PC-3 (cell line): ENCODE measurements at regions not wholly inside any gene's neighbourhood (a gene's known extent, or its start where the extent isn't known, plus 50 kb on each side); places are given as distances from the start of the nearest gene placed in this dataset.
A peak's percentile ranks its signal among the peaks of the same experiment; 100 is the strongest.

ENCODE experiments used
- ATAC-seq: fragments of 200-7000 bp; cut with Tn5 transposase; 2 replicates; pipeline ENCODE4 v1.9.1; 2020; ENCODE audit warnings: mild to moderate bottlenecking, moderate library complexity
- BruUV-seq: library from RNA; stranded (reverse); fragments of 400-500 nt; replicated peaks from 2 replicates; lab custom pipeline; 2021; lab: Mats Ljungman, UMichigan
- CTCF ChIA-PET: fragments of 300-600 bp; sonication (Branson Sonifier 250); formaldehyde crosslinking; loops from one replicate; lab custom pipeline; 2022; ENCODE audit warnings: antibody characterized with exemption; lab: Charles Lee
- POLR2A ChIA-PET: fragments of 300-600 bp; sonication (Branson Sonifier 250); formaldehyde crosslinking; loops from one replicate; lab custom pipeline; 2022; ENCODE audit warnings: antibody characterized with exemption; ENCODE audit not compliant: unreplicated experiment; lab: Charles Lee
- DNase-seq: peaks from one replicate; pipeline ENCODE4 v3.0.0-alpha.2; 2015
- H2AFZ ChIP-seq: fragments of 300-600 bp; sonication (generic); 2 replicates; pipeline ENCODE4 v1.6.0; 2016; ENCODE audit warnings: antibody characterized with exemption, low read length
- H3F3A ChIP-seq: fragments of 300-600 bp; sonication (generic); one replicate; pipeline ENCODE4 v1.6.0; 2017; ENCODE audit warnings: antibody characterized with exemption, low read length, control low read depth, mild to moderate bottlenecking; ENCODE audit not compliant: unreplicated experiment
- H3K27ac ChIP-seq: fragments of 300-600 bp; sonication (generic); 2 replicates; pipeline ENCODE4 v1.5.1; 2016; ENCODE audit warnings: mild to moderate bottlenecking, low read length
- H3K27me3 ChIP-seq: fragments of 300-600 bp; sonication (generic); 2 replicates; pipeline ENCODE4 v1.6.1; 2016; ENCODE audit warnings: low read length, mixed read lengths
- H3K36me3 ChIP-seq: fragments of 300-600 bp; sonication (generic); 2 replicates; pipeline ENCODE4 v1.6.1; 2016; ENCODE audit warnings: low read depth, mixed run types, low read length, mixed read lengths
- H3K4me1 ChIP-seq: fragments of 300-600 bp; sonication (generic); 2 replicates; pipeline ENCODE4 v1.5.1; 2016; ENCODE audit warnings: low read length; ENCODE audit not compliant: insufficient read depth
- H3K4me2 ChIP-seq: fragments of 300-600 bp; sonication (generic); 2 replicates; pipeline ENCODE4 v1.6.0; 2016; ENCODE audit warnings: low read length
- H3K4me3 ChIP-seq: fragments of 300-600 bp; sonication (generic); 2 replicates; pipeline ENCODE4 v1.5.1; 2016; ENCODE audit warnings: mild to moderate bottlenecking, low read length, mixed read lengths
- H3K79me2 ChIP-seq: fragments of 300-600 bp; sonication (generic); 2 replicates; pipeline ENCODE4 v1.6.1; 2017; ENCODE audit warnings: low read length, mixed read lengths
- H3K9ac ChIP-seq: fragments of 300-600 bp; sonication (generic); 2 replicates; pipeline ENCODE4 v1.6.0; 2016; ENCODE audit warnings: mild to moderate bottlenecking, low read length
- H3K9me2 ChIP-seq: fragments of 300-600 bp; sonication (generic); replicated peaks from 2 replicates; pipeline ENCODE4 v1.6.1; 2016; ENCODE audit warnings: mixed run types, low read length, mixed read lengths
- H3K9me3 ChIP-seq: fragments of 300-600 bp; sonication (generic); 2 replicates; pipeline ENCODE4 v1.6.1; 2016; ENCODE audit warnings: low read length, mixed read lengths
- H4K20me1 ChIP-seq: fragments of 300-600 bp; sonication (generic); 2 replicates; pipeline ENCODE4 v1.6.1; 2016; ENCODE audit warnings: low read length, mixed read lengths
- EZH2 ChIP-seq: fragments of 300-600 bp; sonication (generic); IDR thresholded peaks from one replicate; pipeline ENCODE4 v1.6.1; 2017; ENCODE audit warnings: antibody characterized with exemption, mild to moderate bottlenecking, low read length; ENCODE audit not compliant: unreplicated experiment
- EZH2phosphoT487 ChIP-seq: fragments of 300-600 bp; sonication (generic); IDR thresholded peaks from 2 replicates; pipeline ENCODE4 v1.6.1; 2018; ENCODE audit warnings: mild to moderate bottlenecking, antibody characterized with exemption, low read length, borderline replicate concordance
- intact Hi-C: fragments of 100-400 bp; cut with micrococcal nuclease; formaldehyde crosslinking; loops from 2 replicates; pipeline ENCODE4 v1.9.0; 2023
- TF ChIP-seq, protein P1 (sequence below): fragments of 300-600 bp; sonication (generic); conservative IDR thresholded peaks from 2 replicates; pipeline ENCODE4 v1.5.1; 2017; ENCODE audit warnings: antibody characterized with exemption, low read depth, mild to moderate bottlenecking, low read length

GRCh38 chr11:32527261-32528175, 56.1 kb upstream of the EIF3M start:
- Histone ChIP-seq H3K27me3 (no peaks in the 10 kb centered on the region), H3K4me1 (peaks cover 15% of the 10 kb centered on the region), H2AFZ (no peak overlapping the region), H4K20me1 (no peaks in the 10 kb centered on the region), H3K4me3 (no peak overlapping the region), H3K27ac (no peak overlapping the region), H3K9me3 (no peaks in the 10 kb centered on the region), H3F3A (no peaks in the 10 kb centered on the region), H3K9me2 (no peaks in the 10 kb centered on the region), H3K36me3 (no peaks in the 10 kb centered on the region), H3K4me2 (no peak overlapping the region), H3K9ac (no peak overlapping the region), H3K79me2 (no peaks in the 10 kb centered on the region)
- ChIA-PET CTCF (no interaction called here), POLR2A (no interaction called here)
- BruUV-seq, result no TSS peak
- intact Hi-C loops, result no loop called here
- DNase-seq, result no peak
- TF ChIP-seq EZH2phosphoT487 (no peak), EZH2 (no peak)
- TF ChIP-seq, protein P1, sequence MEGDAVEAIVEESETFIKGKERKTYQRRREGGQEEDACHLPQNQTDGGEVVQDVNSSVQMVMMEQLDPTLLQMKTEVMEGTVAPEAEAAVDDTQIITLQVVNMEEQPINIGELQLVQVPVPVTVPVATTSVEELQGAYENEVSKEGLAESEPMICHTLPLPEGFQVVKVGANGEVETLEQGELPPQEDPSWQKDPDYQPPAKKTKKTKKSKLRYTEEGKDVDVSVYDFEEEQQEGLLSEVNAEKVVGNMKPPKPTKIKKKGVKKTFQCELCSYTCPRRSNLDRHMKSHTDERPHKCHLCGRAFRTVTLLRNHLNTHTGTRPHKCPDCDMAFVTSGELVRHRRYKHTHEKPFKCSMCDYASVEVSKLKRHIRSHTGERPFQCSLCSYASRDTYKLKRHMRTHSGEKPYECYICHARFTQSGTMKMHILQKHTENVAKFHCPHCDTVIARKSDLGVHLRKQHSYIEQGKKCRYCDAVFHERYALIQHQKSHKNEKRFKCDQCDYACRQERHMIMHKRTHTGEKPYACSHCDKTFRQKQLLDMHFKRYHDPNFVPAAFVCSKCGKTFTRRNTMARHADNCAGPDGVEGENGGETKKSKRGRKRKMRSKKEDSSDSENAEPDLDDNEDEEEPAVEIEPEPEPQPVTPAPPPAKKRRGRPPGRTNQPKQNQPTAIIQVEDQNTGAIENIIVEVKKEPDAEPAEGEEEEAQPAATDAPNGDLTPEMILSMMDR, result no peak
- no peak for ATAC-seq

DNA sequence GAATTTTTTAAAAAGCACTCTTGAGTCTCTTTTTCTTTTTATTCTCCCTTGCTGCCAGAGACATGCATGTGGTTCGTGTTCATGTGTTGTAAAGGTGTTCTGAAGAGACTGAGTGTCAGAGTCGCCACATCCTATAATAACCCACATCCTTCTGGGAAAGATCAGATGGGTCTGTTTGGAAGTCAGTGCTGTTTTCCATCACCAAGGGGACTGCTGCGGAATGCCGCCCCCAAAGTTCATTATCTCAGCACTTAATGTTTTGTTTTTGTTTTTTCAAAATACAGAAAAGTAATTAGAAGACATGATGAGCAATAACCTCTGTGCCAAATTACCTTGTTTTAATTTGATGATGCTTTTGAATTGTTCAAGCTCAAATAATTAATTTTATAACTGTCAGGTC, 56.9 kb upstream of the EIF3M start:
- Histone ChIP-seq H3K79me2 (no peaks in the 10 kb centered on the region), H3K9ac (no peak overlapping the region), H3K36me3 (no peaks in the 10 kb centered on the region), H3K9me2 (no peaks in the 10 kb centered on the region), H3K4me3 (no peak overlapping the region), H3F3A (no peaks in the 10 kb centered on the region), H3K27me3 (no peaks in the 10 kb centered on the region), H3K4me1 (peaks cover 8% of the 10 kb centered on the region), H3K27ac (no peak overlapping the region), H3K4me2 (no peak overlapping the region), H2AFZ (no peak overlapping the region), H3K9me3 (no peaks in the 10 kb centered on the region), H4K20me1 (no peaks in the 10 kb centered on the region)
- intact Hi-C loops, result no loop called here
- ChIA-PET CTCF (no interaction called here), POLR2A (no interaction called here)
- ATAC-seq (no peak), DNase-seq (no peak)
- BruUV-seq, result no TSS peak
- TF ChIP-seq EZH2 (no peak), EZH2phosphoT487 (no peak)
- TF ChIP-seq, protein P1, result no peak

GRCh38 chr11:32511926-32512325, 71.7 kb upstream of the EIF3M start:
- Histone ChIP-seq H2AFZ (peak overlapping the region; percentile 41; the same call in 1 of the 2 replicates), H3K9me3 (no peaks in the 10 kb centered on the region), H3K4me1 (peaks cover 10% of the 10 kb centered on the region), H3K27ac (peak overlapping the region; percentile 56), H3K79me2 (no peaks in the 10 kb centered on the region), H3K27me3 (no peaks in the 10 kb centered on the region), H3K36me3 (no peaks in the 10 kb centered on the region), H3F3A (no peaks in the 10 kb centered on the region), H3K4me3 (no peak overlapping the region), H3K4me2 (peak overlapping the region; percentile 38), H3K9me2 (no peaks in the 10 kb centered on the region), H3K9ac (no peak overlapping the region), H4K20me1 (no peaks in the 10 kb centered on the region)
- peak; percentile 96 for ATAC-seq
- DNase-seq, result peak; percentile 78
- intact Hi-C loops, result no loop called here
- TF ChIP-seq EZH2phosphoT487 (no peak), EZH2 (no peak)
- TF ChIP-seq, protein P1, result no peak
- ChIA-PET POLR2A (interaction anchor here (0.5 to 0.6 kb wide), 2 partner anchors 117 to 195 kb away, joined by 3 read pairs; no protein-coding TSS in a partner anchor), CTCF (no interaction called here)
- BruUV-seq, result no TSS peak
